ENCODE measurements at regions not wholly inside any gene's neighbourhood (a gene's known extent, or its start where the extent isn't known, plus 50 kb on each side); places are given as distances from the start of the nearest gene placed in this dataset.

DNA sequence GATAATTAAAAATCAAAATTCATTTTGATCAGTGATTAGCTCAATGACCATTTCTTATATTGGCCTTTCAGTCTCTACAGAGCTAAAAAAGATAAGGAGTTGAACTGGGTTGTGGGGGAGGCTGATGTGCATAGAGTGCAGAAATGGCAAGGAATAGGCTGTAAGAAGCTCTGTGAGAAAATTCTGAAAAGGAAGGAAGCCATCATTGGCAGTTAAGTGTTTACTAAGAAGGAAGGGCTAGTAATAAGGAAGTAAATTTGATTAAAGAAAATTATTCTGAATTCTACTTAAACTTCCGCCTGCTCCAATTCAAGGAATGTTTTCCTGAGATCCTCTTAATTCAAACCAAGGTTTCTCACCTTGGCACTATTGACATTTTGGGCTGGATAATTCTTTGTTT, 187.5 kb downstream of the MZT1 start:
- TF ChIP-seq, protein P1, sequence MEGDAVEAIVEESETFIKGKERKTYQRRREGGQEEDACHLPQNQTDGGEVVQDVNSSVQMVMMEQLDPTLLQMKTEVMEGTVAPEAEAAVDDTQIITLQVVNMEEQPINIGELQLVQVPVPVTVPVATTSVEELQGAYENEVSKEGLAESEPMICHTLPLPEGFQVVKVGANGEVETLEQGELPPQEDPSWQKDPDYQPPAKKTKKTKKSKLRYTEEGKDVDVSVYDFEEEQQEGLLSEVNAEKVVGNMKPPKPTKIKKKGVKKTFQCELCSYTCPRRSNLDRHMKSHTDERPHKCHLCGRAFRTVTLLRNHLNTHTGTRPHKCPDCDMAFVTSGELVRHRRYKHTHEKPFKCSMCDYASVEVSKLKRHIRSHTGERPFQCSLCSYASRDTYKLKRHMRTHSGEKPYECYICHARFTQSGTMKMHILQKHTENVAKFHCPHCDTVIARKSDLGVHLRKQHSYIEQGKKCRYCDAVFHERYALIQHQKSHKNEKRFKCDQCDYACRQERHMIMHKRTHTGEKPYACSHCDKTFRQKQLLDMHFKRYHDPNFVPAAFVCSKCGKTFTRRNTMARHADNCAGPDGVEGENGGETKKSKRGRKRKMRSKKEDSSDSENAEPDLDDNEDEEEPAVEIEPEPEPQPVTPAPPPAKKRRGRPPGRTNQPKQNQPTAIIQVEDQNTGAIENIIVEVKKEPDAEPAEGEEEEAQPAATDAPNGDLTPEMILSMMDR (conservative IDR thresholded peaks at IDR 0.05; ENCODE audit: low read depth, low read length) = no peak
- no peak for TF ChIP-seq EZH2 (IDR thresholded peaks at IDR 0.05; ENCODE audit: low read length, unreplicated experiment)
